ENCODE measurements at regions not wholly inside any gene's neighbourhood (a gene's known extent, or its start where the extent isn't known, plus 50 kb on each side); places are given as distances from the start of the nearest gene placed in this dataset.
"Not testable (repeated sequence)": the region's sequence is repeated elsewhere in the genome, so short reads cannot be mapped to it uniquely, and the experiment has no call there.

DNA sequence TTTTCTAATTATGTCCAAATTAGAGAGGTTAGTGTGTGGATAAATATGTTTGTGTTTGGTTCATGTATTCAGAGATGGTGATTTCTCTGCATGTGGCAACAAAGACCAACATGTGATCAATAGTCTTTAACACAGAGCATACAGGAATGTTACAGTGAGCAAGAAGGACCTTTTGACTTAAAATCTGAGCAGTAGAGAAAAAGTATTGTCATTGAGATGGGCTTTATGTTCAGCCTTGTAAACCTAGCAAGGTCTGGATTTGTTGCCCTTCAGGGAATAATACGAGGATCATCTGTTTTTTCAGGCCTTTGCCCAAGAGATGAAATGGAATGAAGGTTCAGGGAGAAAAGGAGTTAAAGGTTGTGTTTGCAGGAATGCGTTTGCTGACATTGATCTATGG is 161.8 kb upstream of the NECTIN3 start:
- DNase-seq = no peak

GRCh38 chr3:110910346-110910955 is 161.2 kb upstream of the NECTIN3 start:
- DNase-seq = no peak

GRCh38 chr3:110918963-110919362 is 152.7 kb upstream of the NECTIN3 start:
- no peak for DNase-seq

GRCh38 chr3:110925798-110926197 is 145.8 kb upstream of the NECTIN3 start:
- no peak for DNase-seq

- DNase-seq = no peak
Observed at GRCh38 chr3:110928016-110928662, 143.5 kb upstream of the NECTIN3 start.

- DNase-seq = no peak
Observed at GRCh38 chr3:110929816-110930215, 141.8 kb upstream of the NECTIN3 start.

GRCh38 chr3:110932567-110932966 is 139.0 kb upstream of the NECTIN3 start:
- DNase-seq = no peak

DNA sequence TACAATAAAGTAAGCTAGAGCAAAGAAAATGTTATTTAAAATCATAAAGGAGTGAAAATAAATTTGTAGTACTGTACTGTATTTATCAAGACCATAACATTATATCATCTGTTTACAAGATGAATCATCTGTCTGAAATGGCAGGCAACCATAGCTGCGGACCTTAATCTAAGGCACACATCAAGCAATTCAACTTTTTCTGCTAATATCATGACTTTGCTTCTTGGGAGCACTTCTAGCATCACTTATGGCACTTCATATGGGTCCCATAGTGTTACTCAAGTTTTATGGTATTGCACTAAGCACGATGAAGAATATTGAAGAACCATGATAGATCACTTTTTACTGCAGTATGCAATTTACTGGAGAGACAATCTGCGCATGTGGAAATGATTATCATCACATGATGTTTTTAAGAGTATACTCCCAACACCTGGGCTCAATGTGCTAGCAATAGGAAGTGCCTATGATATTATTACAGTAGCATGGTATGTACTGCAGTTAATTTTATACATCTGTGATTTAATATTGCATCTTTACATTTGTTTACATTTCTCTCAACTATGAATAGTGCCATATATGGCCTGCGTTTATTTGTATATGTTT is 137.7 kb upstream of the NECTIN3 start:
- DNase-seq = no peak

DNA sequence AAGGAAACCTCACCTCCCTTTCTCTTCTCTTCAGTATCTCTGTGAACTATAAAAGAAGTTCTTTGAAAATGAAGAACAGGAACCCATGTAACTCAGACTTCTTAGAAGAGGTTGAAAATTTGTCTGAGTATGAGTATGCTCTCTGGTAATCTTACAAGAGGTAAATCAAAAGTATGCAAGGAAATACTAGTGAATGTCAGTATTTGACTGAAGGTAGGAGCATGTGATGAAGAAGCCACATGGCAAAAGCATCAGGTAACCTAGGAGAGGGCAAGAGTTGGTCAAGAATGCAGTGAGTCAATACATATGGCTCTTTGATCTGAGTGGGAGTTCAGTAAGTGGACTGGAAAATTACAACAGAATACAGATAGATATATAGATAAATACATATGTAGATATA is 133.0 kb upstream of the NECTIN3 start:
- no peak for DNase-seq

DNA sequence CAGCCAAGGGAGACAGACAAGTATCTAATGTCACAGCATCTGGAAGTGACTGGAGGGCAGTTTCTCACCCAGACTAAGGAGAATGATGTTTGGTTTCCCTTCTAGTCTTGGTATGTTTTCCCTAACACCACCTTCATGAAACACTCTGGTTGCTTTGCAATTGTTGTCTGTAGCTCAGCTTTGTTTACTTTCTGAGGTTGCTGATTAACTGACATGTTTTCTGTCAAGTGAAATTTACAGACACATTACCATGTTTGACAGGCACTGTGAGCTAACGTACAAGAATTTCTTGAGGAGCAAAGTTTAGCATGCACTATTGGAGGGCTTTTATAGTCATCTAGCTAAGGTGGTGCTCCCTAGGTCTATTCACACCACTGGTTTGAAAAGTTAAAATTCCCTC is 131.6 kb upstream of the NECTIN3 start:
- no peak for DNase-seq

DNA sequence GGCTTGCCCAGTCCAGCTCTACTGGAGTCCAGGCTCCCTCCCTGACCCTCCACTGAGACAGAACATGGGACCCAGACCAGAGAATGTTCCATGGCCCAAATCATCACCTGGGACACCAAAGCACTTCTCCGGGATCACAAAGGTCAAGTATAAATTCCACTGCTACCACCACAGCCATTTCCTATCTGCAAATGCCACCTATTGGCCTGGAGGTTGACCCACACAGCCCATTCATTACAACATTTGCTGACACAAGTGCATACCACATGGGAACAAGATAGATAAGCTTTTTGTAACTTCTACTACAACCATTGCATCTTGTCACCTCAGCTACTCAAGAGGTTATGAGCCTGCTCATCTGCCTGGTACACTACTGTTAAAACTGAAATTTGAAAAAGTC is 126.8 kb upstream of the NECTIN3 start:
- no peak for DNase-seq

- DNase-seq = no peak
Observed at GRCh38 chr3:110946810-110947209, 124.8 kb upstream of the NECTIN3 start.

DNA sequence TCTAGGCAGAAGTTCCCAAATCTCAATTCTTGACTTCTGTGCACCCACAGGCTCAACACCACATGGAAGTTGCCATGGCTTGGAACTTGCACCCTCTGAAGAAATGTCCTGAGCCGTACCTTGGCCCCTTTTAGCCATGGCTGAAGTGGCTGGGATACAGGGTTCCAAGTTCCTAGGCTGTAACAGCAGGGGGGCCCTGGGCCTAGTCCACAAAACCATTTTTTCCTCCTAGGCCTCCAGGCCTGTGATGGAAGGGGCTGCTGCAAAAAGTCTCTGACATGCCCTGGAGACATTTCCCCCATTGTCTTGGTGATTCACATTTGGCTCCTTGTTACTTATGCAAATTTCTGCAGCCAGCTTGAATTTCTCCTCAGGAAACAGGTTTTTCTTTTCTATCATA is 122.4 kb upstream of the NECTIN3 start:
- DNase-seq = not testable (repeated sequence)

DNA sequence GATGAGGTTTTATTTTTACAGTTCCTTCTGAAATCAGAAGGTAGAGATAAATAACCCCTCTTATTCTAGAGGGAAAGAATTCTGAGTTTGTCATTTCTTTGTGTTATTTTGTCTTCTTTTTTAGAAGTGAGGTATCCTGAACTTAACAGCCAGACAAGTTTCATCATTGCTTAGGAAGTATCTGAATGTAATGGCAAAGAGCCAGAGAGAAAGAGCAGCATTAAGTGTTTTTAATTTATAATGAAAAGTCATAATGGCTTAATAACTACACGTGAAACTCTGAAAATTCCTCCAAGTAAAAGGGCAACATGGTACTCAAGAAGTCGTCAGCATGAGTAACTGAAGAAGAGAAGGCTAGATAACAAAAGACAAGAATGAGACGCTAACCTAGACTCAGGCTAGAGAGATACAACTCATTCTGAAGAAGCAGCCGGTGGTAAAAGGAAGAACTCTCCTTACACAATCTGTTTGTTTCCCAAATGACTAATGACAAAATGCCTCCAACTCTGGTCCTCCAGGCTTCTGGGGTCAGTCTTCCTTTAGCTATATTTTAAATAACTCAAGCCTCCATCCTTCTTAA is 116.2 kb upstream of the NECTIN3 start:
- no peak for DNase-seq

DNA sequence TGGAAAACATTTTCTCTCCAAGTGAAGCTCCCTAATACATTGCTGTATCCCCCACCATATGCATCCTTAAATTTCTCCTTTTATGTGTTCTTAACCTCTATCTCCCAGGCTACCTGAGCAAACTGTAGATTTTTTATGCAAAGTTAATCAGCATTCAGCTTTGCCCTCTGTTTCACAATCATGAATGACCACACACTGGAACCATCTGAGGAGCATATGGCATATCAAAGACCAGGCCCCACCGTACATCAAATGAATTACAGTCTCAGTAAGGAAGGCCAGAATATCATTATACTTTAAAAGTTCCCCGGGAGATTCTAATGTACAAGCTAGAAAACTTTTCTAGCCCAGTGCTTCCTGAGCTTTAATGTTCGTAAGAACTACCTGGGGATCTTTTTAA is 115.5 kb upstream of the NECTIN3 start:
- no peak for DNase-seq

GRCh38 chr3:110957247-110958025 is 114.2 kb upstream of the NECTIN3 start:
- DNase-seq = no peak

DNA sequence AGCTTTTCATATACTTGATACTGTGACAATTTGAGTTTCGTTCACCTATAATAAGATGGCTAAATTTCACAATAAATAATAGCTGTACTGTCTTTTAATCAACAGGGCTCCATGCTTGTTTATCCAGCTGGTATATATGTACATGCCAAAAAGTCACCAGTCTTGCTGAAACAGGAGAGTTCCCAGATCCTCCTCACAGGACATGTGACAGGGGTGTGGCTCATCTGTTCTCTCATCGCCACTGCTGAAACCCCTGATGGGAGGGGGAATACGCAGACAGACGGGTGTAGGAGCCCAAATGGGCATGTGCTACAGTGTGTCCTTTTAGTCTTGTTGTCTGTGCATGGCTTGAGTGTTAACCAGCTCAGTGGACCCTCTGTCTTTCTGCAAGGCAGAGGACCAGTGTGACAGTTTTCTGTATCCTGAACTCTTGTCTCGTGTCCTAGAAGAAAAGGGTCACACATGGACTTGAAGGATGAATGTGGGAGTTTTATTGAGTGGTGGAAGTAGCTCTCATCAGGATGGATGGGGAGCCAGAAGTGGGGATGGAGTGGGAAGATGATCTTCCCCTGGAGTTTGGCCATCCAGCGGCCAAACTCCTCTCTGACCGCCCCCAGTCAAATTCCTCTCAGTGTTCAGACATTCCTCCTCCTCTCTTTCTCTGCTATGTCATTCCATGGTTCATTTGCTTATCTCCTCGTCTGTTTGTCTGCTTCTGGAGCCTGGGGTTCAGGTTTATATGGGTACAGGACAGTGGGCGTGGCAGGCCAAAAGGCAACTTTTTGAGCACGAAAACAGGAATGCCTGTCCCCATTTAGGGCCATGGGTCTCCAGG is 113.1 kb upstream of the NECTIN3 start:
- no peak for DNase-seq

- no peak for DNase-seq
Observed at GRCh38 chr3:110965976-110966375, 105.6 kb upstream of the NECTIN3 start.

DNA sequence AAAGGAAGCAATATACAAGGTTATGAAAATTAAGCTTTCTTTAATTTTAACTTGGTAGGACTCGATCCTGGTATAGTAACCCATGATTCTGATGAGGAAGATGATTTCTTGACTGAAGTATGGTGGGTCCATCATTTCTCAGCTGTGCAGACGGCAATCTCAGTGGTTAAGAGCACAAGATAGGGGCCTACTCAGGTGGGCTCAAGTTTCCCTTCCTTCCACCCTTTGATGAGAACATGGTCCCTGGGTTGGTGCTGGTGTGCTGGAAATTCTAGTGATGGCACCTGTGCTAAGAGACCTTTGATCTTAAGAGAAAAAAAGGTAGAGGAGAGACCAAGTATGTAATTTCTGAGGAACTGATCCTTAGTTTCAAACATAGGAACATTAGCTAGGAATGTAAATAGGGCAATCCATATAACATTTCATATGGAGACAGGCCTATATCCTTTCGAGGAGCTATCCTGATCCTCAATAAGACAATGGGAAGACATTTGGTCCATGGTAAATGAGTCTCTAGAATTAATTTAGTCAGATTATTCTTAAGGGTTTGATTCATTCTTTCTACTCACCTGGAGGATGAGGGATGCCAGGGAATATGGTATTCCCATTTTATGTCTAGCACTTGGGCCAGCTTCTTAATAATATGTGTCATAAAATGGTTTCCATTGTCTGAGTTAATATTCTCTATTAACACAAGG is 104.5 kb upstream of the NECTIN3 start:
- no peak for DNase-seq

DNA sequence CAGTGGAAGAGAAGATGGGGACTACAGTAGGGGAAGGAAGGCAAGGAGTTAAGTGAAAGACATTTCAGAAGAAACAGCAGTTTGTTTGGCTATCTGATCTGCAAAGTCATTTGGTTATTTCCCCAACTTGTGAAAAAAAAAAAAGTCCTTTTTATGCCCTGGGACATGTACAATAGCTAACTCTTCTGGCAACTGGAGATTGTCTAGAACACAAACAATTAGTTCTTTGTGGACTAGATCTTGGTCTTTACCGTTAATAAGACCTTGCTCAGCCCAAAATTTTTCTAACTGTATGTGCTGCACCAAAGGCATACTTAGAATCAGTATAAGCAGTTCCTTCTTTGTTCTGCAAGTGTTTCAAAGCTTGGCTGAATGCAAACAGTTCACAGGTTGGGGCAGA is 103.5 kb upstream of the NECTIN3 start:
- DNase-seq = no peak

DNA sequence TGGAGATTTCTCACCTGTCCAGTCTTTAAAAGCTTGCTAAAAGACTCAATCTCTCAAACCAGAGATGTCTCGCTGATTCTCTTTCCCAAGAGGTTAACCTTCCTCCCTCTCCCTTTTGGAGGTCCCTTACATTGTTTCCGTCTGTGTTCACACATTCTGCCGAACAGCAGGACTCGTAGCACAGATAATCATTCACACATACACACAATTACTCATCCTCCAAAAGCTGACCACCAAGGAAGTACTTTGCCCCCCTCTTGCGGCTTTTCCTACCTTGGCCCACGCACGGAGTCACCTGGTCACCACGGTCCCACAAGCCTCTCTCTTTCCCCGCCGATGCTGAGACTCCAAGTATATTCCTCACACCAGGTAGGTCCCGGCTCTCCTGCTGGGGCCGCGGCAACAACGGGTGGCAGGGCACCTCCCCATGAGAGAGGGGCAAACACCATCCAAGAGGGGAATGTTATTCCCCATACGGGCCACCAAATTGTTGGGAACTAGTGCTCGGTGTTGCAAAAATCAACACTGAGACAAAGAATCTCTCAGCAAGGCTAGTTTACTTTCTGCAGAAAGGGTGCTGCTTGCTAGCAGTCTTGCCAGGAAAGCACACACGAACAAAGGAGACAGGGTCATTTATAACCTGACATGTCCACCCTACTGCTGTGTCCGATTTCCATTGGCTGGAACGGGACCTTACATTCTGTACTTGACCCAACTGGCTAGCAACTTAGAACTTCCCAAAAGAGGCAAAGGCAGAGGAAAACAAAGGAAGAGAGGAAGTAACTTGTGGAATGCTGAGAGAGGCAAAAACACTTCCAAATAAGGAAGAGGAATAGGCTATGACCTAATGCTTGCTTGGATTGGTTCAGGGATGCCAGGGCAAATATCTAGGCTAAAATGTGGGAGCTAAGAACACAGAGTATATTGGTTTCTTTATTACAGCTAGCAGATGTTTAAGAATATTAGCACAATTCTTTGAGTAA is 102.1 kb upstream of the NECTIN3 start:
- no peak for DNase-seq
